Activated CD8-positive, alpha-beta T cell treated with anti-CD3 and anti-CD28 coated beads for 36 hours (primary cell): ENCODE measurements at regions not wholly inside any gene's neighbourhood (a gene's known extent, or its start where the extent isn't known, plus 50 kb on each side); places are given as distances from the start of the nearest gene placed in this dataset.

Experiments
- ATAC-seq: fragments of 200-7000 bp; cut with Tn5 transposase; one replicate; pipeline ENCODE4 v1.10.0; 2021; ENCODE audit warnings: mild to moderate bottlenecking, moderate library complexity
- CTCF ChIA-PET: fragments of 350-600 bp; sonication (Branson Sonifier 250); formaldehyde crosslinking; loops from one replicate; lab custom pipeline; 2021; ENCODE audit warnings: antibody characterized with exemption; lab: Charles Lee
- POLR2A ChIA-PET: fragments of 350-600 bp; sonication (Branson Sonifier 250); formaldehyde crosslinking; loops from one replicate; lab custom pipeline; 2021; ENCODE audit warnings: antibody characterized with exemption; lab: Charles Lee
- DNase-seq: peaks from one replicate; pipeline ENCODE4 v3.0.0-alpha.2; 2020
- H3K27ac Mint-ChIP-seq: one replicate; pipeline ENCODE4 v1.8.0; 2021; ENCODE audit warnings: mild to moderate bottlenecking, mixed read lengths
- H3K27me3 Mint-ChIP-seq: one replicate; pipeline ENCODE4 v1.8.0; 2021; ENCODE audit warnings: mixed read lengths
- H3K36me3 Mint-ChIP-seq: one replicate; pipeline ENCODE4 v1.8.0; 2021; ENCODE audit warnings: low read depth, mixed read lengths
- H3K4me1 Mint-ChIP-seq: one replicate; pipeline ENCODE4 v1.8.0; 2021; ENCODE audit warnings: low read depth, mixed read lengths
- H3K4me3 Mint-ChIP-seq: one replicate; pipeline ENCODE4 v1.8.0; 2021; ENCODE audit warnings: mild to moderate bottlenecking, moderate library complexity, mixed read lengths
- H3K9me3 Mint-ChIP-seq: one replicate; pipeline ENCODE4 v1.8.0; 2021; ENCODE audit warnings: mixed read lengths
- intact Hi-C: fragments of 100-400 bp; cut with micrococcal nuclease; formaldehyde crosslinking; loops from one replicate; pipeline ENCODE4 v1.10.0; 2022
- TF ChIP-seq, protein P1 (sequence below): fragments of 200-600 bp; IDR thresholded peaks from one replicate; pipeline ENCODE4 v1.8.0; 2022; ENCODE audit warnings: antibody characterized with exemption, mild to moderate bottlenecking

DNA sequence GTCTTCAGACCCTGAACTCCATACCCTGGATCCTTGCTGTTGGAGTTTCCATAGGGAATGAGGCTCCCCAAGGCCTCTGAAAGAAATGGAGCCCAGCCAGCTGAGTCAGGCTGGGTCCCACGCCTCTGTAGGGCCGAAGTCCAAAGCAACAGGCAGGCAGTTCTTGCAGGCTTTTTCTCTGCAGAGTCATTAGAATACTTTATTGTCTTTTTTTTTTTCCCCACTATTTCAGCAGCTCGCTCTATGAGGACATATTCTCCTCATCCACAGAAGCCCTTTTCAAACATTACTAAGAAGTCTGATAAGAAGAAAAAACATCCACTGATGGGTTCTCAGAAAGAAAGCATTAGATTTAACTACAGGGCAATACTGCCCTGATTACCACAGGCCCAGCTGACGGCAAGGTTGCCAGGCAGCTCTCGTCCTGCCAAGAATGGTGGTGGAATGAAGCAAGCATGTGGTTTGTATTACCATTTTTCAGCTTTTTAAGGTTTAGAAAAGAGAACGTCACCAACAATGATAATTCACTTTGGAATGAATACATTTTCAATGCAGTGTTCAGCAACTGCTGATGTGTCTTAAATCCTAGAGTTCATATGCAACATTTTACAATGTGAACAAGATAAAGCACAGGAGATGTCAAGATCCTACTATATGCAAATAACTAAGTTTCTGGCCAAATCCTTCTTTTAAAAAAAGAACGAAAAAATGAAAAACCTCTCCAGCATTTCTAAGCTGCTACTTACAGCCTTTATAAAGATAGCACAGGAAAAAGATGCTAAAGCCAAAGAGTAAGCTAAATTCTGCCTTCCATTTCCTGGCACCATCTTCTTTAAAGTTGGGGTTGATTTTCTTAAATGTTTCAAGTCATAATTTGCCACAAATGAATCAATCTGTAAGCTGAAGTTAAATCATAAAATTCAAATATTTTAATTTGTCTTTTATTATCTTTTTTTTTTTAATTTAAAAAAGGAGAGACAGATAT is 223.6 kb upstream of the CITED2 start:
- ATAC-seq (no peak), DNase-seq (no peak)
- no peak overlapping the region for H3K4me3 Mint-ChIP-seq
- intact Hi-C loops = no loop called here
- peaks cover 11% of the 10 kb centered on the region for H3K4me1 Mint-ChIP-seq
- TF ChIP-seq, protein P1, sequence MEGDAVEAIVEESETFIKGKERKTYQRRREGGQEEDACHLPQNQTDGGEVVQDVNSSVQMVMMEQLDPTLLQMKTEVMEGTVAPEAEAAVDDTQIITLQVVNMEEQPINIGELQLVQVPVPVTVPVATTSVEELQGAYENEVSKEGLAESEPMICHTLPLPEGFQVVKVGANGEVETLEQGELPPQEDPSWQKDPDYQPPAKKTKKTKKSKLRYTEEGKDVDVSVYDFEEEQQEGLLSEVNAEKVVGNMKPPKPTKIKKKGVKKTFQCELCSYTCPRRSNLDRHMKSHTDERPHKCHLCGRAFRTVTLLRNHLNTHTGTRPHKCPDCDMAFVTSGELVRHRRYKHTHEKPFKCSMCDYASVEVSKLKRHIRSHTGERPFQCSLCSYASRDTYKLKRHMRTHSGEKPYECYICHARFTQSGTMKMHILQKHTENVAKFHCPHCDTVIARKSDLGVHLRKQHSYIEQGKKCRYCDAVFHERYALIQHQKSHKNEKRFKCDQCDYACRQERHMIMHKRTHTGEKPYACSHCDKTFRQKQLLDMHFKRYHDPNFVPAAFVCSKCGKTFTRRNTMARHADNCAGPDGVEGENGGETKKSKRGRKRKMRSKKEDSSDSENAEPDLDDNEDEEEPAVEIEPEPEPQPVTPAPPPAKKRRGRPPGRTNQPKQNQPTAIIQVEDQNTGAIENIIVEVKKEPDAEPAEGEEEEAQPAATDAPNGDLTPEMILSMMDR = no peak
- no peak overlapping the region for H3K27ac Mint-ChIP-seq
- H3K27me3 Mint-ChIP-seq = peaks cover 2% of the 10 kb centered on the region
- H3K9me3 Mint-ChIP-seq = no peaks in the 10 kb centered on the region
- ChIA-PET POLR2A (no interaction called here), CTCF (no interaction called here)
- no peaks in the 10 kb centered on the region for H3K36me3 Mint-ChIP-seq

DNA sequence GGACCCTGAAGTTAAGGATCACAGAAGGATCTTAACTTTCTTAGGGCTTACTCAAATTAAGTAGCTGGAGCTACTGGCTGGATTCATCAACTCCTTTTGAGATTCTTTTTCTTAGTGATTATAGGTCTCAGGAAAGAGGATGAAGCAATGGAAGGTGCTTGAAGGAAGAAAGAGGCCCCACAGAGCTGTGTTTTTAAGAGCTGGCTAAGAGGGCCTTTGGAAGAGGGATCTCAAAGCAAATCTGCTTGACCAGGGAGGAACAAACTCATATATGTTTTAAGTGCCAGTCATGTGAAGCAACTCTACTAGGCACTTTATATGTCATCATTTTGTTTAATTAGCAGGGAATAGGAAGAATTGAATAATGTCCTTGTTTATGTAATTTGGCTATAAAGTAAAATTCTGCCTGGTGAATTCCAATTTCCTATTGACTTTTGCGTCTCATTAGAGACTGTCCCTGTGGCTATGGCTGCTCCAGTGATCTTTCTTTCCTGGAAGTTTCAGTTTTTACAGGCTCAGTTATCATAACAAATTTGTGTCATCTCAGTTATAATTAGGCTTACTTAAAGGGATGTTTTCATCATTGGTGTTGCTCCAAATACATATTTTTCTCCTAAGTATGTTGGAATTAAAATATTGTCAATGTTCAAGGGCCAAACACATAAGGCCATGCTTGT is 222.8 kb upstream of the CITED2 start:
- intact Hi-C loops = no loop called here

DNA sequence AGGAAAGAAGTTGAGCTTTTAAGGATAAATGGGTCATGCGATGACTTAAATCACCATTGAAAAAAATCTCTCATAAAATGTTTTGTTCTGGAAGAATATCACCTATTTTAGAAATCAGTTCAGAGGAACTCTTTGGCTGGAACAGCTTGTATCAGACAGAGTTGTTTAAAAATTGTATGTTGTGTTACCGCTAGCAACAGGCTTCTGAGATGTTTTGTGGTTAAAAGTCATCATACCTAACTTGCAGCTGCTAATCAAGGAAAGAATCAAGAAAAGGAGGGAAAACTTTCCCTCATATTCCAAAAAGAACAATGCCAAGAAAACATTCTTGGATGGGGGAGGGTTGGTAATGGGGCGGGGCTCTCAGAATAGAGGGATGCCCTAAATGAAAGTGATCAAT is 220.7 kb upstream of the CITED2 start:
- CTCF ChIA-PET = interaction anchor here (0.7 to 1.3 kb wide), 3 partner anchors 54 to 226 kb away, joined by 3 to 4 read pairs (median 3); partner anchors contain the start of gene CITED2

More for the DNA sequence above, 222.8 kb upstream of the CITED2 start:
- H3K4me1 Mint-ChIP-seq = peaks cover 11% of the 10 kb centered on the region
- ChIA-PET CTCF (no interaction called here), POLR2A (no interaction called here)
- H3K27ac Mint-ChIP-seq = no peak overlapping the region
- H3K36me3 Mint-ChIP-seq = no peaks in the 10 kb centered on the region
- ATAC-seq (no peak), DNase-seq (no peak)
- TF ChIP-seq, protein P1 = no peak
- peaks cover 6% of the 10 kb centered on the region for H3K27me3 Mint-ChIP-seq
- no peaks in the 10 kb centered on the region for H3K9me3 Mint-ChIP-seq
- H3K4me3 Mint-ChIP-seq = no peak overlapping the region

DNA sequence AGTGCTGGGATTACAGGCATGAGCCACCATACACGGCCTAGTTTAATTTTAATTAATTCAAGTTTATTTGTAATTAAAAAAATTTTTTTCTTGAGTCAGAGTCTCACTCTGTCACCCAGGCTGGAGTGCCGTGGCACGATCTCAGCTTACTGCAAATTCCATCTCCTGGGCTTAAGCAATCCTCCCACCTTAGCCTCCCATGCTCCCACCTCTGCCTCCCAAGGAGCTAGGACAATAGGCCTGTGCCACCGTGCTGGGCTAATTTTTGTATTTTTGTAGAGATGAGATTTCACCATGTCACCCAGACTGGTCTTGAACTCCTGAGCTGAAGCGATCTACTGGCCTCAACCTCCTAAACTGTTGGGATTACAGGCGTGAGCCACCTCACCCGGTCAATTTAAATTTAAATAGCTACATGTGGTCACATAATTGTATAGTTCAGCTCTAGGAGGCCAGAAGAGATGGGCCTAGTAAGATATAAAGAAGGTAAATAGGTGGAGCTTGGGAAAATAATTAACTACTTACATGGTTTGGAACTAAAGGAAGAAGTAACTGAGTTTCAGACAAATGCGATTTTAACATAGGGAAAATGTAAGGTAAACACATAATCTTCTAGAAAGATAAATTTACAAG is 220.0 kb upstream of the CITED2 start:
- intact Hi-C loops = no loop called here
- Mint-ChIP-seq H3K27ac (no peak overlapping the region), H3K36me3 (no peaks in the 10 kb centered on the region), H3K4me1 (peaks cover 2% of the 10 kb centered on the region), H3K27me3 (peaks cover 19% of the 10 kb centered on the region), H3K9me3 (no peaks in the 10 kb centered on the region), H3K4me3 (no peak overlapping the region)
- ChIA-PET POLR2A (no interaction called here), CTCF (interaction anchor here (0.7 to 1.3 kb wide), 3 partner anchors 55 to 225 kb away, joined by 3 to 4 read pairs (median 3); partner anchors contain the start of gene CITED2)
- DNase-seq (no peak), ATAC-seq (no peak)
- TF ChIP-seq, protein P1 = no peak

More for the DNA sequence above, 220.7 kb upstream of the CITED2 start:
- Mint-ChIP-seq H3K9me3 (no peaks in the 10 kb centered on the region), H3K27me3 (peaks cover 16% of the 10 kb centered on the region), H3K27ac (no peak overlapping the region), H3K36me3 (no peaks in the 10 kb centered on the region), H3K4me1 (peaks cover 2% of the 10 kb centered on the region), H3K4me3 (no peak overlapping the region)
- ATAC-seq (no peak), DNase-seq (no peak)
- POLR2A ChIA-PET = no interaction called here
- intact Hi-C loops = no loop called here
- TF ChIP-seq, protein P1 = no peak
